IPS-20b (cell line): ENCODE measurements at regions not wholly inside any gene's neighbourhood (a gene's known extent, or its start where the extent isn't known, plus 50 kb on each side); places are given as distances from the start of the nearest gene placed in this dataset.

Source experiments
- H3K27ac ChIP-seq: one replicate; pipeline ENCODE4 v1.5.1; 2013; ENCODE audit warnings: low read length
- H3K27me3 ChIP-seq: 2 replicates; pipeline ENCODE4 v1.6.1; 2013; ENCODE audit warnings: mild to moderate bottlenecking, low read length, inconsistent platforms; ENCODE audit not compliant: insufficient read depth
- H3K36me3 ChIP-seq: 2 replicates; pipeline ENCODE4 v1.6.1; 2013; ENCODE audit warnings: low read depth, mild to moderate bottlenecking, inconsistent platforms, low read length, moderate library complexity; ENCODE audit not compliant: insufficient read depth
- H3K4me1 ChIP-seq: 2 replicates; pipeline ENCODE4 v1.6.1; 2013; ENCODE audit warnings: mild to moderate bottlenecking, control low read depth, inconsistent platforms, low read length, moderate library complexity; ENCODE audit not compliant: insufficient read depth
- H3K4me3 ChIP-seq: 2 replicates; pipeline ENCODE4 v1.5.1; 2013; ENCODE audit warnings: mild to moderate bottlenecking, low read length, inconsistent platforms
- H3K9ac ChIP-seq: 2 replicates; pipeline ENCODE4 v1.6.1; 2013; ENCODE audit warnings: low read depth, mild to moderate bottlenecking, inconsistent platforms, low read length, moderate library complexity
- H3K9me3 ChIP-seq: 2 replicates; pipeline ENCODE4 v1.6.1; 2013; ENCODE audit warnings: mild to moderate bottlenecking, low read depth, low read length, inconsistent platforms; ENCODE audit not compliant: insufficient read depth

DNA sequence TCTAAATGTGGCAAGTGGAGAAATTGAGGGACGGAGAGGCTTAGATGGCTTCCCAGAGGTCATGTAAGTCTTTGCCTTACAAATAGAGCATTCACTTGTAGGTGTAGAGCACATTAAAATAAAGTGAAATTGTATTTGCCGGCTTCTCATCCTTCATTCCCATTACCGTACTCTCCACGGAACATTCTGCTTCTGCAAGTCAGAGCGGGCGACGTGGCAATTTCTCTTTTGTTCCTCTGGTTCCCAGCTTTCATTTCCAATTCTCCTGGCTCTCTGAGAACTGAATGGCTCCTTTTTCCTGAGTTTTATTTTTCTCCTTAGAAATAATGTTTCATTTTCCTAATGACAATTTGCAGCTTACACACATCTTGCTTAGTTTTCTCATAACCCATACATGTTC is 51.3 kb upstream of the PFKP start:
- Histone ChIP-seq H3K4me1 (no peaks in the 10 kb centered on the region), H3K27ac (no peak overlapping the region), H3K4me3 (no peak overlapping the region), H3K27me3 (no peaks in the 10 kb centered on the region), H3K9me3 (no peaks in the 10 kb centered on the region), H3K36me3 (no peaks in the 10 kb centered on the region), H3K9ac (no peak overlapping the region)

GRCh38 chr10:3014968-3015367 is 52.4 kb upstream of the PFKP start:
- H3K9me3 ChIP-seq = no peaks in the 10 kb centered on the region
- no peak overlapping the region for H3K9ac ChIP-seq
- H3K36me3 ChIP-seq = no peaks in the 10 kb centered on the region
- H3K4me1 ChIP-seq = 0 out of 2 replicates have a peak, but pooled peaks cover 3% of the 10 kb centered on the region
- no peak overlapping the region for H3K4me3 ChIP-seq
- H3K27me3 ChIP-seq = no peaks in the 10 kb centered on the region
- H3K27ac ChIP-seq = no peak overlapping the region

DNA sequence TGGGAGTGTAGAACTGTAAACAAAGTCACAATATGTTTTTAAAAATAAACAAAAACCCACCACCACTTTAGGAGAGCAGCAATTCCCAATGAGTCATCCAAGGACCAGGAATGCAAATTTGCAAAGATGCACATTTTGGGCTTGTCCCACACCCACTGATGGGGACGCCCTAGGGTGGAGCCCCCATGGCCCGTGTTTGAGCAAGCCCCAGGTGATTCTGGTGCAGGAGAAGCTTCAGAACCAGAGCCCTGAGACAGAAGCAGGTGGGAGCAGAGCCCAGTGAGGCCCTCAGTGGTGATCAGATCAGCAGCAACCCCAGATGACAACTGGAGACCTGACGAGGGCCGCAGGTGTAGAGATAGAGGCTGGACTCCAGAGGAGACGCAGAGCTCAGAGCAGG is 55.1 kb upstream of the PFKP start:
- Histone ChIP-seq H3K27me3 (no peaks in the 10 kb centered on the region), H3K9me3 (no peaks in the 10 kb centered on the region), H3K27ac (no peak overlapping the region), H3K9ac (no peak overlapping the region), H3K36me3 (no peaks in the 10 kb centered on the region), H3K4me1 (0 out of 2 replicates have a peak, but pooled peaks cover 3% of the 10 kb centered on the region), H3K4me3 (no peak overlapping the region)

DNA sequence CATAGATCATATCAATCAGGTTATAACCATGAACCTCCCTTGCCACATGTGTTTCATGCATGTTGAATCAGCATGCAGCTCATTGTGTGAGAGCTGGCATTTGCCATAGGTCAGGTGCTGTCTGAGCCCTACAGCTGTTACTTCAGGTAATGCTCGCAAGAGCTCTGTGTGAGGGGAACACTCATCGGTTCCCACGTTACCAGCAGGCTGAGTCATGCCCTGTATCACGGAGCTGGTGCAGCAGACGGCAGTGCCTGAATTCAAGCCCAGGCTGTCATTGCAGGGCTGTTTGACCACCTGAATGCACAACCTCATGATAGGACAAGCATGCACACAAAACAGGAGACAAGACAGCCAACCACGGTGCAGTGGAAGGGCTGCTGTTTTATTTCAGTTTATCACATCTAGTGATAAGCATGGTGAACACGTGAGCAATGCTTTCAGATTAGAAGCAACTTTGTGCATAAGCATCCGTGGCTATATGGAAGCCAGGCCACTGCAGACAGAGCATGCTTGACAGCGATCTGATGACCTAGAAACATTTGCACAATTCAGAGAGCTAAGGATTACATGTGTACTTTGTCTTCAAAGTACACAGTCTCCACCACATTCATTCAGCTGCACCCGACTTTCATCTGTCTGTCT is 56.4 kb upstream of the PFKP start:
- Histone ChIP-seq H3K4me1 (0 out of 2 replicates have a peak, but pooled peaks cover 3% of the 10 kb centered on the region), H3K27me3 (no peaks in the 10 kb centered on the region), H3K9me3 (no peaks in the 10 kb centered on the region), H3K9ac (no peak overlapping the region), H3K27ac (no peak overlapping the region), H3K4me3 (no peak overlapping the region), H3K36me3 (no peaks in the 10 kb centered on the region)

- Histone ChIP-seq H3K27ac (no peak overlapping the region), H3K36me3 (no peaks in the 10 kb centered on the region), H3K27me3 (no peaks in the 10 kb centered on the region), H3K9ac (no peak overlapping the region), H3K4me3 (no peak overlapping the region), H3K4me1 (0 out of 2 replicates have a peak, but pooled peaks cover 3% of the 10 kb centered on the region), H3K9me3 (no peaks in the 10 kb centered on the region)
These were observed 57.0 kb upstream of the PFKP start for GRCh38 chr10:3010334-3010733.

GRCh38 chr10:3009341-3009740 is 58.0 kb upstream of the PFKP start:
- 0 out of 2 replicates have a peak, but pooled peaks cover 3% of the 10 kb centered on the region for H3K4me1 ChIP-seq
- H3K9ac ChIP-seq = no peak overlapping the region
- H3K27ac ChIP-seq = no peak overlapping the region
- H3K4me3 ChIP-seq = no peak overlapping the region
- H3K27me3 ChIP-seq = no peaks in the 10 kb centered on the region
- no peaks in the 10 kb centered on the region for H3K9me3 ChIP-seq
- H3K36me3 ChIP-seq = no peaks in the 10 kb centered on the region

DNA sequence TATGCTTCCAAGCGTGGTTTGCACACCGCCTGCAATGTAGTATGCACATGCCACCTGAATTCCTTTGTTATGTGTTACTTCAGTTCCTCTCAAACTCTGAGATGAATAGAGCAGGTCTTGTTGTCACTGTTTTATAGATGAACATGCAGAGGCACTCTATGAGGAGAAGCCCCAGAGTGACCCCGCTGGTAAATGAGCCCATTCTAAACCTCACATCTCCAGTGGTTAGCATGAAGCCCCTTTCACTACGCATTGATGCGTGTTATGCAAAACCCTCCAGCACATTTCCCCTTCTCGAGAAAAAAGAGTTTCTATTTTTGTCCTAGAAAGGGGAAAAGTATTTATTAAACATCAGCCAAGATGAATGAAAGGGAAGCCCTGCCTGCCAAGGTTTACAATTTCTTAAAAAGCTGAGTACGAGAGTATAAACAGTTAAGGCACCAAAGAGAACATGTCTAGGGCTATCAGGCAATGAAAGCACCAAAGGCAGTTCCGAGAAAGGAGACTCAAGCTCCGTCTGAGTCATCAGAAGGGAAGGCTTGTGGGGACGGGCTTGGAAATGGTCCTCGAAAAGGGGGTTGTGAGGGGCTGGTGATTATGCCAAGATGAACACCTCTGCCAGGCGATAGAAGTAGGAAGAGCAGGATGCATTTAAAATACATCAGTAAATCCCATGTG is 58.7 kb upstream of the PFKP start:
- H3K9ac ChIP-seq = no peak overlapping the region
- H3K27ac ChIP-seq = no peak overlapping the region
- 0 out of 2 replicates have a peak, but pooled peaks cover 3% of the 10 kb centered on the region for H3K4me1 ChIP-seq
- no peak overlapping the region for H3K4me3 ChIP-seq
- no peaks in the 10 kb centered on the region for H3K9me3 ChIP-seq
- H3K27me3 ChIP-seq = no peaks in the 10 kb centered on the region
- no peaks in the 10 kb centered on the region for H3K36me3 ChIP-seq

DNA sequence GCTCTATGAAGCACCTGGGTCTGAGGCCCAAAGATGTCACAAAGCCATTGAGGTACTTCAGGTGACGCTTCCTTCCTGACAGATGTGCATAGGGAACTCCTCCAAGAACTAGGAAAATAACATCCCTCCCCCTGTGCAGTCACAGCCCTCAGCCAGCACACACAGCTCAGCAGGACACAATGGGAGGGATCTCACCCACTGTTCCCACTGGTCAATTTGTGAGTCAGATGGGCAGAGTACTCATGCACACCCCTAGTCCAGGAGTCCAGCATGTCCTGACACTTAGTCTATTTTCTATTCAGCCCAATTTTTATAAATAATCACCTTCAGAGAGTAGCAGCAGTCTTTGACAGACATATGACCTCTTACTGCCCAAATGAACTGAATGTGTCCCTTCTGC is 60.7 kb upstream of the PFKP start:
- Histone ChIP-seq H3K4me1 (0 out of 2 replicates have a peak, but pooled peaks cover 3% of the 10 kb centered on the region), H3K27ac (no peak overlapping the region), H3K27me3 (no peaks in the 10 kb centered on the region), H3K9ac (no peak overlapping the region), H3K4me3 (no peak overlapping the region), H3K9me3 (no peaks in the 10 kb centered on the region), H3K36me3 (no peaks in the 10 kb centered on the region)

DNA sequence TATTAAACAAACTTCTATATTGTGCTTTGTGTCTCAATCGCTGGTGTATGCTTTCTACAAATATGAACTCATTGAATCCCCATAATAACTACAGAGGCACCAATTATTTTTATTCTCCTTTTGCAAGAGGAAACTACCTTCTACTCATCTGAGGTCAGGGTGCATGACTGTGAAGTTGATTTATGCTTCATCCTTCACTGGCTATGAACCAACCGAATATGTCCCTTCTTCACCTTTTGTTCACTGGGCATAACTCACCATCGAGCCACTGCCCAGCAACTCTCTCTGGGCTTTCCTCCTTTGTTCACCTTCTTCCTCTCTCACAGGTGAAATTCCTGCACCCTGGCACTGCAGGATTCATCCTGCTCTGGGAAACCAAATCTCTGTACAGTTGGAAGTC is 61.3 kb upstream of the PFKP start:
- Histone ChIP-seq H3K4me3 (no peak overlapping the region), H3K27ac (no peak overlapping the region), H3K9ac (no peak overlapping the region), H3K4me1 (0 out of 2 replicates have a peak, but pooled peaks cover 3% of the 10 kb centered on the region), H3K9me3 (no peaks in the 10 kb centered on the region), H3K27me3 (no peaks in the 10 kb centered on the region), H3K36me3 (no peaks in the 10 kb centered on the region)

GRCh38 chr10:3002304-3002703 is 65.0 kb upstream of the PFKP start:
- no peaks in the 10 kb centered on the region for H3K9me3 ChIP-seq
- H3K4me1 ChIP-seq = no peaks in the 10 kb centered on the region
- H3K27ac ChIP-seq = no peak overlapping the region
- H3K36me3 ChIP-seq = no peaks in the 10 kb centered on the region
- H3K27me3 ChIP-seq = no peaks in the 10 kb centered on the region
- no peak overlapping the region for H3K9ac ChIP-seq
- H3K4me3 ChIP-seq = no peak overlapping the region

GRCh38 chr10:3000048-3000447 is 67.3 kb upstream of the PFKP start:
- Histone ChIP-seq H3K9me3 (no peaks in the 10 kb centered on the region), H3K36me3 (no peaks in the 10 kb centered on the region), H3K4me1 (no peaks in the 10 kb centered on the region), H3K27me3 (no peaks in the 10 kb centered on the region), H3K4me3 (no peak overlapping the region), H3K9ac (no peak overlapping the region), H3K27ac (no peak overlapping the region)
